Endothelial cell (in vitro differentiated cells): ENCODE measurements at regions not wholly inside any gene's neighbourhood (a gene's known extent, or its start where the extent isn't known, plus 50 kb on each side); places are given as distances from the start of the nearest gene placed in this dataset.

Experiments
- DNase-seq: peaks from one replicate; pipeline ENCODE4 v3.0.0; 2021; ENCODE audit warnings: low spot score
- H3K27ac Mint-ChIP-seq: one replicate; pipeline ENCODE4 v1.8.0; 2021; ENCODE audit warnings: mixed read lengths, inconsistent platforms; ENCODE audit not compliant: unreplicated experiment
- H3K27me3 Mint-ChIP-seq: one replicate; pipeline ENCODE4 v1.8.0; 2021; ENCODE audit warnings: mild to moderate bottlenecking, moderate library complexity, mixed read lengths, inconsistent platforms; ENCODE audit not compliant: unreplicated experiment
- H3K36me3 Mint-ChIP-seq: one replicate; pipeline ENCODE4 v1.8.0; 2021; ENCODE audit warnings: mild to moderate bottlenecking, low read depth, mixed read lengths, inconsistent platforms; ENCODE audit not compliant: unreplicated experiment
- H3K4me1 Mint-ChIP-seq: one replicate; pipeline ENCODE4 v1.8.0; 2021; ENCODE audit warnings: mild to moderate bottlenecking, mixed read lengths, inconsistent platforms; ENCODE audit not compliant: unreplicated experiment
- H3K4me3 Mint-ChIP-seq: one replicate; pipeline ENCODE4 v1.8.0; 2021; ENCODE audit warnings: mild to moderate bottlenecking, mixed read lengths, inconsistent platforms; ENCODE audit not compliant: unreplicated experiment
- H3K9me3 Mint-ChIP-seq: one replicate; pipeline ENCODE4 v1.8.0; 2021; ENCODE audit warnings: mixed read lengths, inconsistent platforms; ENCODE audit not compliant: unreplicated experiment
- TF ChIP-seq, protein P1 (sequence below): fragments of 200-600 bp; sonication (generic); IDR thresholded peaks from one replicate; pipeline ENCODE4 v1.5.0; 2021; ENCODE audit warnings: antibody characterized with exemption; ENCODE audit not compliant: unreplicated experiment

DNA sequence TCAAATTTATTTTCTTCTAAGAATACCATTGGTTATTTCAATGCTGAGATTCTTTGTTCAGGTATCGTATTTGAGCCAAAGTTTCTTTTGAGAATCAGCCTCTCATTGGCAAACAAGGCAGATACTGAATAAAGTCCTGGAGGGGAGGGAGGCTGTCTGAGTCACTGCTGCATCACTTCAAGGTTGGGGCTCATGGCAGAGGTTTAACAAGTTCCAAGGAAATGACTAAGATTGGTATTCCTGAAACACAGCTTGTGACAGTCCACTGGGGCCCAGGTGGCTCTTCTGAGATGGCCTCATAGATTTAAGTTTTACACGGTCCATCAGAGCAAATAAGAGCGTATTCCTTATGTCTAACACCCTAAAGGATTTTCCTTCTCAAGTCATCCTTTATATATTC, 213.8 kb upstream of the STAC start:
- TF ChIP-seq, protein P1, sequence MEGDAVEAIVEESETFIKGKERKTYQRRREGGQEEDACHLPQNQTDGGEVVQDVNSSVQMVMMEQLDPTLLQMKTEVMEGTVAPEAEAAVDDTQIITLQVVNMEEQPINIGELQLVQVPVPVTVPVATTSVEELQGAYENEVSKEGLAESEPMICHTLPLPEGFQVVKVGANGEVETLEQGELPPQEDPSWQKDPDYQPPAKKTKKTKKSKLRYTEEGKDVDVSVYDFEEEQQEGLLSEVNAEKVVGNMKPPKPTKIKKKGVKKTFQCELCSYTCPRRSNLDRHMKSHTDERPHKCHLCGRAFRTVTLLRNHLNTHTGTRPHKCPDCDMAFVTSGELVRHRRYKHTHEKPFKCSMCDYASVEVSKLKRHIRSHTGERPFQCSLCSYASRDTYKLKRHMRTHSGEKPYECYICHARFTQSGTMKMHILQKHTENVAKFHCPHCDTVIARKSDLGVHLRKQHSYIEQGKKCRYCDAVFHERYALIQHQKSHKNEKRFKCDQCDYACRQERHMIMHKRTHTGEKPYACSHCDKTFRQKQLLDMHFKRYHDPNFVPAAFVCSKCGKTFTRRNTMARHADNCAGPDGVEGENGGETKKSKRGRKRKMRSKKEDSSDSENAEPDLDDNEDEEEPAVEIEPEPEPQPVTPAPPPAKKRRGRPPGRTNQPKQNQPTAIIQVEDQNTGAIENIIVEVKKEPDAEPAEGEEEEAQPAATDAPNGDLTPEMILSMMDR = no peak
- no peak overlapping the region for H3K27ac Mint-ChIP-seq
- no peaks in the 10 kb centered on the region for H3K4me1 Mint-ChIP-seq
- no peaks in the 10 kb centered on the region for H3K36me3 Mint-ChIP-seq
- H3K4me3 Mint-ChIP-seq = no peak overlapping the region
- DNase-seq = no peak
- H3K9me3 Mint-ChIP-seq = no peaks in the 10 kb centered on the region
- H3K27me3 Mint-ChIP-seq = peaks cover 3% of the 10 kb centered on the region

DNA sequence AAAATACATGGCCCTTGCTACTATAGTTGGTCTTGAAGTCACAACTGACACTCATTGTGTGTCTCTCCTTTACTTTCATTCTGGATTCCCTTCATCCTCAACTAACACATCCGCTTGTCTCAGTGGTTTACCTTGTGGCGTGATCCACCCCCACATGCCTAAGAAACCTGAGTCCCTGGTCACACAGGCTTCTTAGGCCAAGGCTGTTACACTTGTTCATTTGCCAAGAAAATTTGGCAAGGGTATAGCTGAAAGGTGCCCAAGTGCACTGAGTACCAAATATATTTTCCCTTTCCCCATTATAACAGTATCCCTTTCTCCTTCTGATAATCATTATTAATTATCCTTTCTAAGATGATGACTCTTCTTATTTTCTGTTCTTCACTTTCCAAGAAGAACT, 207.6 kb upstream of the STAC start:
- H3K9me3 Mint-ChIP-seq = no peaks in the 10 kb centered on the region
- H3K4me1 Mint-ChIP-seq = peaks cover 11% of the 10 kb centered on the region
- TF ChIP-seq, protein P1 = no peak
- H3K36me3 Mint-ChIP-seq = no peaks in the 10 kb centered on the region
- DNase-seq = no peak
- H3K27me3 Mint-ChIP-seq = peaks cover 3% of the 10 kb centered on the region
- H3K27ac Mint-ChIP-seq = no peak overlapping the region
- no peak overlapping the region for H3K4me3 Mint-ChIP-seq

DNA sequence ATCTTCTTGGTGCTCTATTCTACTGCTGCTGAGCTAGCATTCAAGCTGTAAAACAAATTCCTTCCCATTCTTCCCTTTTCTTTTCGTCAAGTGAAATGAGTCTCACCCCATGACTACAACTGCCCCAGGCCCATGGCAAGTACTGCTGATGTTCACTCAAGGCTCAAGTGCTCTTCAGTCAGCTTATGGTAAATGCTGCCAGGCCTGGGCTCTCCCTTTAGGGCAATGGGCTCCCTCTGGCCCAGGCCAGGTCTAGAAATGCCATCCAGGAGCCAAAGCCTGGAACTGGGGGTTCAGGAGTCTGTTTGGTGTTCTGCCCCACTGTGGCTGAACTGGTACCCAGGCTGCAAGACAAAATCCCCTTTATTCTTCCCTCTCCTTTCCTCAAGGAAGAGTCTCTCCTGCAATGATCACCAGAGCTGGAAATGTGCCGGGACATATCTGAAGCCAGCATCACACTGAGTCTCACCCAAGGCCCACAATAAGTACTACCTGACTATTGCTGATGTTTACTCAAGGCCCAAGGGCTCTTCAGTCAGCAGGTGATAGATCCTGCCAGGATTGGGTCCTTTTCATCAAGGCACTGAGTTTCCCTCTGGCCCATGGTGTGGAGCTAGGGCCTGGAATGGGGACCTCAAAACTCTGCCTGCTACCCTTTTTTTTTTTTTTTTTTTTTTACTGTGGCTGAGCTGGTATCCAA, 205.0 kb upstream of the STAC start:
- Mint-ChIP-seq H3K4me3 (no peak overlapping the region), H3K36me3 (no peaks in the 10 kb centered on the region), H3K27me3 (peaks cover 3% of the 10 kb centered on the region), H3K4me1 (peaks cover 11% of the 10 kb centered on the region), H3K27ac (no peak overlapping the region), H3K9me3 (no peaks in the 10 kb centered on the region)
- no peak for DNase-seq
- TF ChIP-seq, protein P1 = no peak

DNA sequence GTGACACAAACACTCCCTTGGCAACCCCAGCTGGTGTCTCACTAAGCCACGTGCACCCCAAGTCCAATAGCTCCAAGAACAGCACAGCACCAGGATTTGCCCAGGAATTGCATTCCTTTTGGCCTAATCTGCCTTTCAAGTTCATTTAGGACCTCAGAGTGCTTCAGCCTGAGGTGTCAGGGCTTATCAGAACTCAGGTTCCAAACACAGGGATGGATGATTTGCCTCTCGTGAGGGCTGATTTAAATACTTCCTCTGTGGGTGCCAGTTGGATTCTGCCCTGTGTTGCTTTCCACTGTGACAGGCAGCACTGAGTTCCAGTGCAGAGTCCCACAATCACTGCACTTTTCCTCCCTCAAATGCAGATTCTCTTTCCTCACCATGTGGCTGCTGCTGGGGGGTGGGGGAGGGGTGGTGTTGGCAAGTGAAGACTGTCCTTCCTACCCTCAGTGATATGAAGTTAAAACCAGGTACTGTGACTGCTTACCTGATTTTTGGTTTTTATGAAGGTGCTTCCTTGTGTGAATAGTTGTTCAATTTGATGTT, 204.3 kb upstream of the STAC start:
- no peak overlapping the region for H3K27ac Mint-ChIP-seq

DNA sequence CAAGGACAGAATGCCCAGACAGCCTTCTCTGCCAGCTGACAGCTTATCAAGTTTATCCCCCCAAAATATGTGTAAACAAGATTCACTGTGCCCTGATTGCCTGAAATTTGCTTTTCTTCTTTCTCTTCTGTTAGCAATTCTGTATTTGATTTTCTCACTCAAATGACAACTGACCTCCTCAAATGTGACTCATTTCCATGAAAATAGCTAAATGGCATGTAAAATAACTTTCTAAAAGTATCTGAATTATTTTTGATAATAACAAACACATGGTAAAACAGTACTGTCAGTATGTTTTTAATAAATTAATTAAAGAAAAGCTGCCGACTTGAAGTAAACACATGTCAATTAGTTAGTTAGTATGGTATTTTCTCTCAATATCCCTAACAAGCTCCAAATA, 202.3 kb upstream of the STAC start:
- Mint-ChIP-seq H3K9me3 (no peaks in the 10 kb centered on the region), H3K27me3 (no peaks in the 10 kb centered on the region), H3K4me1 (peaks cover 11% of the 10 kb centered on the region), H3K27ac (no peak overlapping the region), H3K4me3 (no peak overlapping the region), H3K36me3 (no peaks in the 10 kb centered on the region)
- DNase-seq = no peak
- TF ChIP-seq, protein P1 = no peak

More for the DNA sequence above, 204.3 kb upstream of the STAC start:
- Mint-ChIP-seq H3K9me3 (no peaks in the 10 kb centered on the region), H3K36me3 (no peaks in the 10 kb centered on the region), H3K4me1 (peaks cover 11% of the 10 kb centered on the region), H3K4me3 (no peak overlapping the region), H3K27me3 (peaks cover 1% of the 10 kb centered on the region)
- TF ChIP-seq, protein P1 = no peak
- DNase-seq = no peak
